Right cardiac atrium (tissue), 5 donors: ENCODE measurements at regions not wholly inside any gene's neighbourhood (a gene's known extent, or its start where the extent isn't known, plus 50 kb on each side); places are given as distances from the start of the nearest gene placed in this dataset.

ENCODE experiments used
- ATAC-seq, 2 donors: fragments of 200-7000 bp; cut with Tn5 transposase; one replicate each; pipeline versions ENCODE4 v1.8.0 to v1.9.1; 2020; ENCODE audit warnings: moderate library complexity in 2 of 2, mild to moderate bottlenecking in 1 of 2
- DNase-seq, 3 donors: peaks; one replicate each; pipeline ENCODE4 v3.0.0-alpha.2; 2020
- H3K27ac ChIP-seq: one replicate; pipeline ENCODE4 v1.5.1; 2013; ENCODE audit warnings: mild to moderate bottlenecking, low read length, control low read depth, moderate library complexity
- H3K27me3 ChIP-seq: one replicate; pipeline ENCODE4 v1.6.1; 2013; ENCODE audit not compliant: control insufficient read depth, insufficient read depth
- H3K4me1 ChIP-seq: one replicate; pipeline ENCODE4 v1.6.1; 2013; ENCODE audit warnings: low read length; ENCODE audit not compliant: control insufficient read depth, insufficient read depth
- H3K4me3 ChIP-seq: one replicate; pipeline ENCODE4 v1.5.1; 2013; ENCODE audit warnings: low read length, control low read depth
- H3K9me3 ChIP-seq: one replicate; pipeline ENCODE4 v1.6.1; 2013; ENCODE audit warnings: low read length; ENCODE audit not compliant: control insufficient read depth
- WGBS: extraction: QIAGEN DNeasy Blood & Tissue Kit; methylation state at CpG from one replicate; pipeline ENCODE4 v1.1.7; 2013; 5-methylcytosine and 5-hydroxymethylcytosine counted together
- intact Hi-C, 4 donors: fragments of 100-400 bp; cut with DNase I; formaldehyde crosslinking; loops; one replicate each; pipeline versions ENCODE4 v1.11.0 to v1.14.0; 2022 to 2023
- donor health status: healthy with polysubstance abuse.
- donor health status: DM: no; HTN: yes; CAD: no.
- donor health status: DM: no; HTN: no; CAD: no.
- donor health status: DM: no; HTN: yes; CAD: no; lungs with severe emphysema.
- donor health status: DM: yes; HTN: yes; CAD: no.

- H3K27me3 ChIP-seq, result no peaks in the 10 kb centered on the region
- H3K9me3 ChIP-seq, result no peaks in the 10 kb centered on the region
- intact Hi-C loops, result loop anchor here in 3 of 4 donors (5.0 to 10.0 kb wide), 2 partner anchors 304 to 306 kb away; no protein-coding TSS in a partner anchor
- no peaks in the 10 kb centered on the region for H3K4me1 ChIP-seq
- H3K4me3 ChIP-seq, result peak overlapping the region; percentile 42
- no peak overlapping the region for H3K27ac ChIP-seq
- DNase-seq (peak; percentile 55 to 83 (median 81)), ATAC-seq (peak; percentile 74 to 81)
- 10% methylated on average over 33 of the region's 33 CpGs for WGBS
Measured at GRCh38 chr17:79400989-79401703, 209.7 kb downstream of the RBFOX3 start.

- ATAC-seq (no peak), DNase-seq (peak in 1 of 3 donors; percentile 36)
- no peaks in the 10 kb centered on the region for H3K27me3 ChIP-seq
- H3K27ac ChIP-seq, result no peak overlapping the region
- H3K4me3 ChIP-seq, result no peak overlapping the region
- H3K9me3 ChIP-seq, result no peaks in the 10 kb centered on the region
- intact Hi-C loops, result loop anchor here in 3 of 4 donors (5.0 to 10.0 kb wide), 3 partner anchors 305 to 405 kb away; no protein-coding TSS in a partner anchor
- no peaks in the 10 kb centered on the region for H3K4me1 ChIP-seq
- WGBS, result 41% methylated on average over 15 of the region's 15 CpGs
Measured at GRCh38 chr17:79399610-79400144, 211.2 kb downstream of the RBFOX3 start.

- WGBS, result 84% methylated on average over 20 of the region's 20 CpGs
- H3K4me3 ChIP-seq, result no peak overlapping the region
- DNase-seq, result peak in 1 of 3 donors; percentile 35
- H3K27me3 ChIP-seq, result no peaks in the 10 kb centered on the region
- no peak for ATAC-seq
- H3K4me1 ChIP-seq, result no peaks in the 10 kb centered on the region
- no peaks in the 10 kb centered on the region for H3K9me3 ChIP-seq
- no peak overlapping the region for H3K27ac ChIP-seq
- intact Hi-C loops, result loop anchor here in 1 of 4 donors (10.0 kb wide), 1 partner anchor 404 kb away; no protein-coding TSS in a partner anchor
Measured at GRCh38 chr17:79398441-79398840, 212.4 kb downstream of the RBFOX3 start.

DNA sequence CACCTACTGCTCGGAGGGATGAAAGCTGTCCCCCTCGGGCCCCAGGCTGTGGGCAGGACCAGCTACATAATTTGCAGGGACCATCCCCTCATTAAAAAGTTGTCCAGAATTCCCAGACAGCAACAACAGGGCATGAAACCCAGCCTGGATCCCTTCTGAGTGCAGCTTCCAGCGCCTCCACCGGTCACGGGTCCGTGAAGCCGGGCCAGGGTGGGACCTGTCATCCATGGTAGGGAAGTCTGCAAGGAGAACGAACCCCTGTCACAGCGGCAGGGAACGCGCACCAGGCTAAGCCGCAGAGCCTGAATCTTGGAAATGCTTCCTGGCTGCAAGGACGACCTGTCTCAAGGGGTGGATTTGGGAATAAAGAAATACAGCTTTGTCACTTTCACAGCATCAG lies 214.2 kb downstream of the RBFOX3 start:
- intact Hi-C loops, result loop anchor here in 1 of 4 donors (10.0 kb wide), 1 partner anchor 402 kb away; no protein-coding TSS in a partner anchor
- WGBS, result 76% methylated on average over 13 of the region's 13 CpGs
- Histone ChIP-seq H3K4me3 (no peak overlapping the region), H3K27me3 (no peaks in the 10 kb centered on the region), H3K27ac (no peak overlapping the region), H3K4me1 (no peaks in the 10 kb centered on the region), H3K9me3 (no peaks in the 10 kb centered on the region)
- ATAC-seq (no peak), DNase-seq (no peak)

DNA sequence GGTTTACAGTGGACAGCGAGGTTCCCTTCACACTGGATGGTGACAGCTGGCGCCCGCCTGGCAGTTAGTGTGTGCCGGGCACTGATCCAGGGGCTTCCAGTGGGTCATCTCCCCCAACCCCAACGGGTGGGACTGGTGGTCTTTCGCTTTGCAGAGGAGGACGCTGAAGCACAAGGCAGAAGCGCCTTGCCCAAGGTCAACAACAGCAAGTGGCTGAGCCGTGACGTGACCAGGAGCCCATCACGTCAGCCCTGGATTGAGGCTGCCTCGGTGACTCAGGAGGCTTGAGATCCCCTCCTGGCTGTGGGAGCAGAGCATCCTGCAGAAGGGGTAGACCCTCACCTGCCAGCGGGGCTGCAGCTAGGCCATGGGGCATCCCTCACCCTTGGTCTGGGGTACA lies 215.3 kb downstream of the RBFOX3 start:
- H3K4me1 ChIP-seq, result no peaks in the 10 kb centered on the region
- no peak for ATAC-seq
- 77% methylated on average over 13 of the region's 13 CpGs for WGBS
- intact Hi-C loops, result loop anchor here in 1 of 4 donors (10.0 kb wide), 1 partner anchor 401 kb away; no protein-coding TSS in a partner anchor
- H3K4me3 ChIP-seq, result no peak overlapping the region
- H3K27me3 ChIP-seq, result no peaks in the 10 kb centered on the region
- no peak for DNase-seq
- no peak overlapping the region for H3K27ac ChIP-seq
- H3K9me3 ChIP-seq, result no peaks in the 10 kb centered on the region

DNA sequence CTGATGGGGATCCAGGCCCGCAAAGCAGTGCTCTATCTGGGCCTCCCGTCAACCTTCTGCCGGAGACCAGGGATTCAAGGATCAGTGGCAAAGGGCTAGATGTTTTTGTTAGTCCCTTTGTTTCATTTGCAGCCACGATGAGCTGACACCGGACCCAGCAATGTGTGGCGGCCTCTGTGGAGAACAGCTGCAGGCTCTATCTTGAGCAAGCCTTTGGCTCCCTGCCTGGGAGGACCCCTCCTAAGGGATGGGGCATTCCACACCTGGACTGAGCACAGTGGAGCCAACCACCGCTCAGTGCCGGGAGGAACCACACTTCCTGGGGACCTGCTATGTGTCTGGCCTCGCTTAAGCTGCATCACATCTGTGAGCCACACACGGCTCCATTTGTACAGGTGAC lies 215.8 kb downstream of the RBFOX3 start:
- intact Hi-C loops, result loop anchor here in 1 of 4 donors (10.0 kb wide), 1 partner anchor 400 kb away; no protein-coding TSS in a partner anchor
- Histone ChIP-seq H3K4me1 (no peaks in the 10 kb centered on the region), H3K4me3 (no peak overlapping the region), H3K27ac (no peak overlapping the region), H3K9me3 (no peaks in the 10 kb centered on the region), H3K27me3 (no peaks in the 10 kb centered on the region)
- ATAC-seq (no peak), DNase-seq (no peak)
- 52% methylated on average over 10 of the region's 10 CpGs for WGBS

GRCh38 chr17:79393358-79394052 lies 217.3 kb downstream of the RBFOX3 start:
- intact Hi-C loops, result loop anchor here in 3 of 4 donors (5.0 to 10.0 kb wide), 3 partner anchors 206 to 399 kb away; no protein-coding TSS in a partner anchor

DNA sequence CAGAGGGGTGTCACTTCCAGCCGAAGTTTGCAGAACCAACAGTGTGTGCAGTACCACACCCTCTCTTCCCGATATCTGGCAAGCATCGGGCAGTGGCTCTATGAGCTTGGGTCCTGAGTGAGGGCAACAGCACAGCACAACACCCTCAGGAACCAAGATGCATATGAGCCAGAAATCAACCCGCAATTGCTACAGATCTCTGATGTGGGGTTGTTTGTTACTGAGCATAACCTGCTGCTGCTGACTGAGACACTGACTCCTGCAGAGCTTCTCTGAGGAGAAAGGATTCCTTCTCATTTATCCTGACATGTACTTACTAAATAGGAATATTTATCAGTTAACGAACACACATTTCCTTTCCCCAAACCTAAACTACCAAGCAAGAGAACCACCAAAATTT lies 218.3 kb downstream of the RBFOX3 start:
- Histone ChIP-seq H3K27ac (no peak overlapping the region), H3K9me3 (no peaks in the 10 kb centered on the region), H3K4me1 (no peaks in the 10 kb centered on the region), H3K4me3 (no peak overlapping the region), H3K27me3 (no peaks in the 10 kb centered on the region)
- intact Hi-C loops, result loop anchor here in 3 of 4 donors (5.0 to 10.0 kb wide), 3 partner anchors 205 to 398 kb away; no protein-coding TSS in a partner anchor
- WGBS, result 88% methylated on average over 5 of the region's 5 CpGs
- DNase-seq, result no peak
- no peak for ATAC-seq

More at GRCh38 chr17:79393358-79394052, 217.3 kb downstream of the RBFOX3 start:
- H3K27me3 ChIP-seq, result no peaks in the 10 kb centered on the region
- peak; percentile 78 to 81 for ATAC-seq
- DNase-seq, result peak; percentile 82 to 94 (median 93)
- WGBS, result 43% methylated on average over 31 of the region's 31 CpGs
- H3K9me3 ChIP-seq, result no peaks in the 10 kb centered on the region
- no peaks in the 10 kb centered on the region for H3K4me1 ChIP-seq
- H3K4me3 ChIP-seq, result no peak overlapping the region
- H3K27ac ChIP-seq, result no peak overlapping the region

DNA sequence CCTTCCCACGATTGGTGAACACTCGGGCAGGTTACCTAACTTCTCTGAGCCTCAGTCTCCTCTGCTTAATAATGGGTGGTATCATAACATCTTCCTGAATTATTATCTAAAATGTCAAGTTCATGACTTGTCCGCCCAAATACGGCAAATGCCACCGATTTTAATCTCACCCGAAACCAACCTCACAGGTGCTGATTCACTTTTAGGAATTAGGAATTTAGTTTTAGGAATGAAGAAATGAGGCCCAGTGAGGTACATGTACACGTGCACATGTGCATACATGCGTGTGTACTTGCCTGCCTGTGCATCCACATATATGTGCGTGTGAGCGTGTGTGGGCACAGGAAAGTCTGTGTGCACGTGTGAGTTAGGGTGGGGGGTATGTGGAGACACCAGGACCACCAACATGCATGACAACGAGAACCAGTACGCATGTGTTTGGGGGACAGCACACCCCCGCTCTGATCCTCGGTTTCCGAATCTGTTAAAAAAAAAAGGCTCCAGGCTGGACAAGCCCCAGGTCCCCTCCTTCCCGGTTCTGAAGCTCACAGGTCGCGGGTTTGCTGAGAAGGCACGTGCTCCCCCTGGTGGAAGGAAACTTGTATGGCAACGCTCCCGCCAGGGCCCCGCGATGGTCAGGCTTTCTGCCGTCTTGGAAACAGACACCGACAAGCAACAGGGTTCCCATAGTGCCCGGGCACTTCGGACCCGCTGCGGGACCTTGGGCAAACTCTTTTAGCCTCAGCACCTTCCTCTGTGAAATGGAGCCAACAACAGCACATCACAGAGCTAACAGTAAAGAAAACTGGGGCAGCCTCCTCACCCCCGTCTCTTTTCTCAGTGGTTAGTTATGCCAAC lies 219.2 kb downstream of the RBFOX3 start:
- 23% methylated on average over 31 of the region's 31 CpGs for WGBS
- intact Hi-C loops, result loop anchor here (2.0 to 10.0 kb wide), 5 partner anchors 204 to 397 kb away; no protein-coding TSS in a partner anchor
- H3K4me1 ChIP-seq, result no peaks in the 10 kb centered on the region
- H3K4me3 ChIP-seq, result no peak overlapping the region
- no peaks in the 10 kb centered on the region for H3K9me3 ChIP-seq
- ATAC-seq (peak; percentile 35 to 65), DNase-seq (peak; percentile 68 to 89 (median 86))
- no peaks in the 10 kb centered on the region for H3K27me3 ChIP-seq
- H3K27ac ChIP-seq, result no peak overlapping the region

- WGBS, result 93% methylated on average over 19 of the region's 19 CpGs
- no peak for DNase-seq
- Histone ChIP-seq H3K4me3 (no peak overlapping the region), H3K4me1 (no peaks in the 10 kb centered on the region), H3K27me3 (no peaks in the 10 kb centered on the region), H3K9me3 (no peaks in the 10 kb centered on the region), H3K27ac (no peak overlapping the region)
- intact Hi-C loops, result loop anchor here (2.0 to 10.0 kb wide), 5 partner anchors 203 to 395 kb away; no protein-coding TSS in a partner anchor
- ATAC-seq, result no peak
Measured at GRCh38 chr17:79389896-79390295, 221.0 kb downstream of the RBFOX3 start.
